ENCODE measurements at regions not wholly inside any gene's neighbourhood (a gene's known extent, or its start where the extent isn't known, plus 50 kb on each side); places are given as distances from the start of the nearest gene placed in this dataset.

DNA sequence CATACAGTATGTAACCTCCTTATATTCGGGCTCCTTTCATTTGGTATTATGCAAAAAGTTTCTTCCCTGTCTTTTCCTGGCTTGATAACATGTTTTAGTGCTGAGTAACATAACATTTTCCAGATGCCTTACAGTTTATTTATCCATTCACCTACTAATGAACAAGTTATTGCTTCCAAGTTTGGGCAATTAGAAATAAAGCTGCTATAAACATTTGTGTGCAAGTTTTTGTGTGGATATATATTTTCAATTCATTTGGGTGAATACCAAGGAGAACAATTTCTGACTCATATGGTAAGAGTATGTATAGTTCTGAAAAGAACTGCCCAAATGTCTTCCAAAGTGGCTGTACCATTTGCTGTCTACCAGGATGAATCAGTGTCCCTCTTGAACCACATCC, 360.9 kb downstream of the PCDH17 start:
- FAIRE-seq (no peak), DNase-seq (ENCODE audit: insufficient read length) (no peak)
- TF ChIP-seq POLR2AphosphoS5 (IDR thresholded peaks at IDR 0.05; ENCODE audit: low read depth, low read length): no peak
- TF ChIP-seq TAF1 (IDR thresholded peaks at IDR 0.05; ENCODE audit: borderline replicate concordance, low read depth, low read length): no peak
- no peak for TF ChIP-seq POLR2A (IDR thresholded peaks at IDR 0.05; ENCODE audit: low read depth, low read length)

DNA sequence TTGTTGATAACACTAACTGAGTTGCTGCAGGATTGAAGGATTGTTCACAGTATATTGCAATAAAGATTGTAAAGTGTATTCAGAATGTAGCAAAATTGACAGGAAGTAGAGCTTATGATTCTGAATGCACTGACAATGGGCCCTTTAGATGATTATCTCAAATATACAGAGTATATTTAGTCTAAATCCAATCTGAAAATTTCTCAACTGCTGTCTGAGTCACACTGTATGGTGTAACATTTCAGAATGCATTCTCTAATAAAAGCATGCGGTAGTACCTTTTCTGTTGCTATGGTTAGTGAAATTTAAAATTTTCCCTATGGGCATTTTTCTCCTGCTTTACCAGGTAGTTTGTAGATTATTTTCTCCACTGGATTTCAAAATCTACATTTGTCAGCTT, 365.2 kb downstream of the PCDH17 start:
- no peak for FAIRE-seq
- DNase-seq (ENCODE audit: insufficient read length): no peak
- no peak for TF ChIP-seq POLR2AphosphoS5 (IDR thresholded peaks at IDR 0.05; ENCODE audit: low read depth, low read length)
- TF ChIP-seq TAF1 (IDR thresholded peaks at IDR 0.05; ENCODE audit: borderline replicate concordance, low read depth, low read length): no peak
- no peak for TF ChIP-seq POLR2A (IDR thresholded peaks at IDR 0.05; ENCODE audit: low read depth, low read length)

- TF ChIP-seq POLR2A (IDR thresholded peaks at IDR 0.05; ENCODE audit: low read depth, low read length) (no peak), TAF1 (IDR thresholded peaks at IDR 0.05; ENCODE audit: borderline replicate concordance, low read depth, low read length) (no peak)
- FAIRE-seq (no peak), DNase-seq (ENCODE audit: insufficient read length) (no peak)
These were observed 373.2 kb downstream of the PCDH17 start for GRCh38 chr13:58004751-58005150.

DNA sequence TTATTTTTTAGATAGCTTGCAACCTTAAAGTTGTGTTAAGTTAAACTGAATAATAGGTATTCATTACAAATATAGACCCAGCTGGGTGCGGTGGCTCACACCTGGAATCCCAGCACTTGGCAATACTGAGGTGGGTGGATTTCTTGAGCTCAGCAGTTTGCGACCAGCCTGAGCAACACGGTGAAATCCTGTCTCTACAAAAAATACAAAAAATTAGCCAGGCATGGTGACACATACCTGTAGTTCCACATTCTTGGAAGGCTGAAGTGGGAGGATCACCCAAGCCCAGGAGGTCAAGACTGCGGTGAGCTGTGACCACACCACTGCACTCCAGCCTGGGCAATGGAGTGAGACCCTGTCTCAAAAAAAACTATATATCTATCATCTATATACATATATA, 386.5 kb downstream of the PCDH17 start:
- FAIRE-seq (no peak), DNase-seq (ENCODE audit: insufficient read length) (no peak)
- TF ChIP-seq POLR2A (IDR thresholded peaks at IDR 0.05; ENCODE audit: low read depth, low read length): no peak
- no peak for TF ChIP-seq POLR2AphosphoS5 (IDR thresholded peaks at IDR 0.05; ENCODE audit: low read depth, low read length)
- no peak for TF ChIP-seq TAF1 (IDR thresholded peaks at IDR 0.05; ENCODE audit: borderline replicate concordance, low read depth, low read length)

- DNase-seq (ENCODE audit: insufficient read length): no peak
- FAIRE-seq: no peak
These were observed 387.3 kb downstream of the PCDH17 start for GRCh38 chr13:58018865-58019264.

DNA sequence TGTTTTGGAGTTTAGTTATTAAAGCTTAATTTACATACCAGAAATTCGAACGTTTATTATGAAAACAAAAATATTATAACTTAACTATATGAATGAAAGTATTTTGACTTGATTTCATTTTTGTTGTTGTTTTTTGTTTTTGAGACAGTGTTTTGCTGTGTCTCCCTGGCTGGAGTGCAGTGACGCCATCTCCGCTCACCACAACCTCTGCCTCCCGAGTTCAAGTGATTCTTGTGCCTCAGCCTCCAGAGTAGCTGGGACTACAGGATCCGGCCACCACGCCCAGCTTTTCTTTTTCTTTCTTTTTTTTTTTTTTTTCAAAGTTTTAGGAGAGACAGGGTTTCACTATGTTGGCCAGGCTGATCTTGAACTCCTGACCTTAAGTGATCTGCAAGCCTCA, 392.6 kb downstream of the PCDH17 start:
- no peak for DNase-seq (ENCODE audit: insufficient read length)
- TF ChIP-seq TAF1 (IDR thresholded peaks at IDR 0.05; ENCODE audit: borderline replicate concordance, low read depth, low read length) (no peak), POLR2AphosphoS5 (IDR thresholded peaks at IDR 0.05; ENCODE audit: low read depth, low read length) (no peak), POLR2A (IDR thresholded peaks at IDR 0.05; ENCODE audit: low read depth, low read length) (no peak)
- no peak for FAIRE-seq

More at GRCh38 chr13:58018865-58019264, 387.3 kb downstream of the PCDH17 start:
- TF ChIP-seq TAF1 (IDR thresholded peaks at IDR 0.05; ENCODE audit: borderline replicate concordance, low read depth, low read length) (no peak), POLR2A (IDR thresholded peaks at IDR 0.05; ENCODE audit: low read depth, low read length) (no peak)

GRCh38 chr13:58025821-58026220, 394.3 kb downstream of the PCDH17 start:
- no peak for TF ChIP-seq POLR2AphosphoS5 (IDR thresholded peaks at IDR 0.05; ENCODE audit: low read depth, low read length)
- no peak for TF ChIP-seq POLR2A (IDR thresholded peaks at IDR 0.05; ENCODE audit: low read depth, low read length)
- TF ChIP-seq TAF1 (IDR thresholded peaks at IDR 0.05; ENCODE audit: borderline replicate concordance, low read depth, low read length): no peak
- no peak for FAIRE-seq
- DNase-seq (ENCODE audit: insufficient read length): no peak

GRCh38 chr13:58032676-58033460, 401.3 kb downstream of the PCDH17 start:
- DNase-seq (ENCODE audit: insufficient read length) (no peak), FAIRE-seq (no peak)
- TF ChIP-seq POLR2A (IDR thresholded peaks at IDR 0.05; ENCODE audit: low read depth, low read length) (no peak), TAF1 (IDR thresholded peaks at IDR 0.05; ENCODE audit: borderline replicate concordance, low read depth, low read length) (no peak), POLR2AphosphoS5 (IDR thresholded peaks at IDR 0.05; ENCODE audit: low read depth, low read length) (no peak)

GRCh38 chr13:58043971-58044370, 412.4 kb downstream of the PCDH17 start:
- DNase-seq (ENCODE audit: insufficient read length) (no peak), FAIRE-seq (no peak)
- no peak for TF ChIP-seq POLR2A (IDR thresholded peaks at IDR 0.05; ENCODE audit: low read depth, low read length)
- no peak for TF ChIP-seq POLR2AphosphoS5 (IDR thresholded peaks at IDR 0.05; ENCODE audit: low read depth, low read length)
- no peak for TF ChIP-seq TAF1 (IDR thresholded peaks at IDR 0.05; ENCODE audit: borderline replicate concordance, low read depth, low read length)

DNA sequence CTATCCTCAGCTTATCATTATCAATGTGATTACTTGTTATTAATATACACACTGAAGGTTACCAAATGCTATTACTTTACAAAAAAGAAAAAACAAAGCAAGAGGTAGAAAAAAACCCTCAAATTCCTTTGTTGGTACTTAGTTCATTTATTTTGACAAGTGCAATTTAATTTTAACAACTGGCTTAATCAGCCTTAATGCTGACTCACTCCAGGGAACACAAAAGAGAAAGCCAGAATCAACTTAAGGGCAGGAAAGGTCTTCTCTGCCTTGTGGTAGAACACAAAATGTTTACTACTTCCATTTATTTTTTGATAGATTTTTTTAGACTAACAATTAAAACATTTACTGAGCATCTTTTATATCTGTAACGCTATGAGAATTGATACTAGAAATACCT, 417.1 kb downstream of the PCDH17 start:
- no peak for DNase-seq (ENCODE audit: insufficient read length)
- no peak for TF ChIP-seq POLR2A (IDR thresholded peaks at IDR 0.05; ENCODE audit: low read depth, low read length)
- no peak for FAIRE-seq

GRCh38 chr13:58051396-58051795, 419.9 kb downstream of the PCDH17 start:
- DNase-seq (ENCODE audit: insufficient read length): no peak
- TF ChIP-seq TAF1 (IDR thresholded peaks at IDR 0.05; ENCODE audit: borderline replicate concordance, low read depth, low read length) (no peak), POLR2AphosphoS5 (IDR thresholded peaks at IDR 0.05; ENCODE audit: low read depth, low read length) (no peak), POLR2A (IDR thresholded peaks at IDR 0.05; ENCODE audit: low read depth, low read length) (no peak)
- no peak for FAIRE-seq

GRCh38 chr13:58051807-58052375, 420.3 kb downstream of the PCDH17 start:
- FAIRE-seq: no peak

More at GRCh38 chr13:58051807-58052375, 420.3 kb downstream of the PCDH17 start:
- no peak for DNase-seq (ENCODE audit: insufficient read length)
- TF ChIP-seq POLR2AphosphoS5 (IDR thresholded peaks at IDR 0.05; ENCODE audit: low read depth, low read length) (no peak), POLR2A (IDR thresholded peaks at IDR 0.05; ENCODE audit: low read depth, low read length) (no peak), TAF1 (IDR thresholded peaks at IDR 0.05; ENCODE audit: borderline replicate concordance, low read depth, low read length) (no peak)

Measured in GM12892 (cell line).